GM18873 (cell line): ENCODE measurements at regions not wholly inside any gene's neighbourhood (a gene's known extent, or its start where the extent isn't known, plus 50 kb on each side); places are given as distances from the start of the nearest gene placed in this dataset.

Experiments used
- ATAC-seq: cut with Tn5 transposase; IDR thresholded peaks from one replicate; pipeline ENCODE4 v1.9.1; 2021; ENCODE audit warnings: mild to moderate bottlenecking, moderate library complexity, moderate number of reproducible peaks; ENCODE audit not compliant: unreplicated experiment, low FRiP score

GRCh38 chr2:157935378-157935906 lies 59.3 kb upstream of the ACVR1 start:
- no peak for ATAC-seq

- ATAC-seq: no peak
Observed at GRCh38 chr2:157934684-157935377, 58.7 kb upstream of the ACVR1 start.

- ATAC-seq: no peak
Observed at GRCh38 chr2:157933160-157933920, 57.2 kb upstream of the ACVR1 start.

GRCh38 chr2:157932480-157933159 lies 56.5 kb upstream of the ACVR1 start:
- no peak for ATAC-seq

- ATAC-seq: no peak
Observed at GRCh38 chr2:157931542-157931941, 55.4 kb upstream of the ACVR1 start.

GRCh38 chr2:157930728-157931127 lies 54.6 kb upstream of the ACVR1 start:
- no peak for ATAC-seq

GRCh38 chr2:157929871-157930667 lies 53.9 kb upstream of the ACVR1 start:
- ATAC-seq: no peak

- no peak for ATAC-seq
Observed at GRCh38 chr2:157928372-157928771, 52.2 kb upstream of the ACVR1 start.

GRCh38 chr2:157927155-157927554 lies 51.0 kb upstream of the ACVR1 start:
- ATAC-seq: no peak
